Neural progenitor cell (in vitro differentiated cells): ENCODE measurements at regions not wholly inside any gene's neighbourhood (a gene's known extent, or its start where the extent isn't known, plus 50 kb on each side); places are given as distances from the start of the nearest gene placed in this dataset.

Experiments
- CTCF ChIP-seq: fragments of 200-600 bp; sonication (generic); IDR thresholded peaks from 2 replicates; pipeline ENCODE4 v1.5.1; 2017; ENCODE audit warnings: antibody characterized with exemption, mild to moderate bottlenecking
- EZH2 ChIP-seq: fragments of 200-600 bp; sonication (generic); IDR thresholded peaks from 2 replicates; pipeline ENCODE4 v1.6.1; 2017; ENCODE audit warnings: antibody characterized with exemption, mild to moderate bottlenecking, moderate library complexity

- TF ChIP-seq CTCF (no peak), EZH2 (no peak)
These were observed 119.7 kb upstream of the AHI1 start for GRCh38 chr6:135617222-135617621.
